NB4 (cell line): ENCODE measurements at regions not wholly inside any gene's neighbourhood (a gene's known extent, or its start where the extent isn't known, plus 50 kb on each side); places are given as distances from the start of the nearest gene placed in this dataset.

Source experiments
- DNase-seq: peaks from one replicate; pipeline ENCODE4 v3.0.0; 2010; ENCODE audit warnings: low read depth
- H3K4me3 ChIP-seq: one replicate; pipeline ENCODE4 v1.5.1; 2011; ENCODE audit warnings: mild to moderate bottlenecking, low read depth, low read length, moderate library complexity
- CTCF ChIP-seq: IDR thresholded peaks from one replicate; pipeline ENCODE4 v1.5.1; 2012; ENCODE audit warnings: low read depth, low read length
- MAX ChIP-seq: IDR thresholded peaks from 2 replicates; pipeline ENCODE4 v1.6.1; 2011; ENCODE audit warnings: low read depth, low read length
- MYC ChIP-seq: IDR thresholded peaks from 2 replicates; pipeline ENCODE4 v1.6.1; 2011; ENCODE audit warnings: low read depth, low read length
- POLR2A ChIP-seq: IDR thresholded peaks from 2 replicates; pipeline ENCODE4 v1.6.1; 2011; ENCODE audit warnings: mild to moderate bottlenecking; ENCODE audit not compliant: insufficient read length; ENCODE audit errors: extremely low read depth

- H3K4me3 ChIP-seq: no peak overlapping the region
- no peak for TF ChIP-seq POLR2A
- TF ChIP-seq MYC: no peak
- TF ChIP-seq MAX: no peak
- no peak for TF ChIP-seq CTCF
- DNase-seq: no peak
Measured at GRCh38 chr6:104633125-104633524, 226.6 kb downstream of the HACE1 start.

- DNase-seq: no peak
- H3K4me3 ChIP-seq: no peak overlapping the region
- no peak for TF ChIP-seq MYC
- TF ChIP-seq POLR2A: no peak
- no peak for TF ChIP-seq MAX
- TF ChIP-seq CTCF: no peak
Measured at GRCh38 chr6:104632588-104632987, 227.1 kb downstream of the HACE1 start.

- TF ChIP-seq CTCF: no peak
- no peak for TF ChIP-seq MYC
Measured at GRCh38 chr6:104630955-104631354, 228.8 kb downstream of the HACE1 start.

GRCh38 chr6:104630522-104630921, 229.2 kb downstream of the HACE1 start:
- H3K4me3 ChIP-seq: no peak overlapping the region
- TF ChIP-seq POLR2A (no peak), MAX (no peak), CTCF (no peak), MYC (no peak)
- DNase-seq: no peak

More at GRCh38 chr6:104630955-104631354, 228.8 kb downstream of the HACE1 start:
- H3K4me3 ChIP-seq: no peak overlapping the region
- DNase-seq: no peak

GRCh38 chr6:104629826-104630225, 229.9 kb downstream of the HACE1 start:
- H3K4me3 ChIP-seq: no peak overlapping the region
- TF ChIP-seq CTCF (no peak), MAX (no peak), POLR2A (no peak), MYC (no peak)
- no peak for DNase-seq

GRCh38 chr6:104625536-104625935, 234.2 kb downstream of the HACE1 start:
- no peak for DNase-seq
- H3K4me3 ChIP-seq: no peak overlapping the region
- TF ChIP-seq MAX (no peak), POLR2A (no peak), CTCF (no peak), MYC (no peak)
